HCT116 (cell line): ENCODE measurements at regions not wholly inside any gene's neighbourhood (a gene's known extent, or its start where the extent isn't known, plus 50 kb on each side); places are given as distances from the start of the nearest gene placed in this dataset.

Experiments
- ATAC-seq: fragments of 200-7000 bp; cut with Tn5 transposase; 2 replicates; pipeline ENCODE4 v1.9.1; 2020; ENCODE audit warnings: mild to moderate bottlenecking, moderate library complexity
- BruUV-seq: library from RNA; stranded (reverse); fragments of 400-500 nt; replicated peaks from 2 replicates; lab custom pipeline; 2021; lab: Mats Ljungman, UMichigan
- CTCF ChIA-PET: fragments of 300-600 bp; sonication (Branson Sonifier 250); formaldehyde crosslinking; loops from one replicate; lab custom pipeline; 2021; ENCODE audit warnings: antibody characterized with exemption; lab: Charles Lee
- POLR2A ChIA-PET: fragments of 300-600, 350-600 bp; sonication (Branson Sonifier 250); formaldehyde crosslinking; loops from one replicate; lab custom pipeline; 2021; ENCODE audit warnings: antibody characterized with exemption; lab: Charles Lee
- RAD21 ChIA-PET, 2 experiments: fragments of 300-600 bp; sonication (Branson Sonifier 250); formaldehyde crosslinking; loops; one replicate each; lab custom pipeline; 2023; ENCODE audit warnings: low total read pairs in 2 of 2; ENCODE audit not compliant: uncharacterized antibody in 2 of 2, unreplicated experiment in 2 of 2, low non-redundant PET in 1 of 2; lab: Charles Lee
- DNase-seq: peaks from one replicate; pipeline ENCODE4 v3.0.0-alpha.2; 2010; ENCODE audit warnings: low read depth, low spot score
- H2AFZ ChIP-seq: fragments of 200-600 bp; shearing (Covaris generic), sonication (generic); 2 replicates; pipeline ENCODE4 v1.6.1; 2017; ENCODE audit warnings: low read depth, mixed run types, mixed read lengths, antibody characterized with exemption, low read length; ENCODE audit not compliant: poor library complexity, severe bottlenecking
- H3K27ac ChIP-seq: 2 replicates; pipeline ENCODE4 v1.5.1; 2012; ENCODE audit warnings: low read depth, low read length
- H3K27me3 ChIP-seq: fragments of 200-600 bp; sonication (generic); 2 replicates; pipeline ENCODE4 v1.6.1; 2016; ENCODE audit warnings: mixed run types, low read length, mixed read lengths; ENCODE audit not compliant: insufficient read depth
- H3K36me3 ChIP-seq, 2 experiments: fragments of 200-500 bp in 1 of 2; fragments of 200-600 bp in 1 of 2; sonication (Bioruptor generic) in 1 of 2; sonication (generic) in 1 of 2; 2 replicates each; pipeline versions ENCODE4 v1.5.1 to v1.6.1; 2014 to 2016; ENCODE audit warnings: low read length in 2 of 2, inconsistent platforms in 1 of 2, mixed read lengths in 1 of 2, mixed run types in 1 of 2; ENCODE audit not compliant: insufficient read depth in 2 of 2, control insufficient read depth in 1 of 2
- H3K4me1 ChIP-seq, 2 experiments: fragments of 200-600 bp in 1 of 2; sonication (generic) in 1 of 2; 2 replicates each; pipeline versions ENCODE4 v1.5.1 to v1.6.1; 2012 to 2017; ENCODE audit warnings: low read length in 2 of 2, inconsistent platforms in 1 of 2, mild to moderate bottlenecking in 1 of 2, mixed read lengths in 1 of 2, mixed run types in 1 of 2, moderate library complexity in 1 of 2; ENCODE audit not compliant: insufficient read depth in 2 of 2, control insufficient read depth in 1 of 2
- H3K4me2 ChIP-seq: fragments of 200-600 bp; sonication (generic); 2 replicates; pipeline ENCODE4 v1.6.1; 2017; ENCODE audit warnings: mixed run types, low read length, mixed read lengths
- H3K4me3 ChIP-seq, 2 experiments: fragments of 200-600 bp in 1 of 2; sonication (generic) in 1 of 2; replicated peaks in 1 of 2; 2 replicates each; pipeline ENCODE4 v1.5.1; 2011 to 2016; ENCODE audit warnings: low read length in 2 of 2, control low read depth in 1 of 2, low read depth in 1 of 2, mild to moderate bottlenecking in 1 of 2, mixed read lengths in 1 of 2, mixed run types in 1 of 2
- H3K79me2 ChIP-seq: fragments of 200-600 bp; sonication (generic); 2 replicates; pipeline ENCODE4 v1.6.1; 2017; ENCODE audit warnings: mild to moderate bottlenecking, mixed run types, low read length, moderate library complexity, mixed read lengths; ENCODE audit not compliant: insufficient read depth
- H3K9ac ChIP-seq: fragments of 200-600 bp; sonication (generic); 2 replicates; pipeline ENCODE4 v1.6.1; 2016; ENCODE audit warnings: low read length, mixed read lengths
- H3K9me2 ChIP-seq: fragments of 200-600 bp; sonication (generic), shearing (Covaris generic); 2 replicates; pipeline ENCODE4 v1.6.1; 2017; ENCODE audit warnings: mixed run types, mild to moderate bottlenecking, moderate library complexity; ENCODE audit not compliant: insufficient read depth
- H3K9me3 ChIP-seq, 2 experiments: fragments of 200-500 bp in 1 of 2; fragments of 200-600 bp in 1 of 2; sonication (Bioruptor generic) in 1 of 2; sonication (generic) in 1 of 2; 2 replicates each; pipeline ENCODE4 v1.6.1; 2014 to 2017; ENCODE audit warnings: low read length in 2 of 2, mixed read lengths in 2 of 2, inconsistent platforms in 1 of 2, low read depth in 1 of 2, mild to moderate bottlenecking in 1 of 2, mixed run types in 1 of 2, moderate library complexity in 1 of 2; ENCODE audit not compliant: control insufficient read depth in 1 of 2, insufficient read depth in 1 of 2
- H4K20me1 ChIP-seq: fragments of 200-600 bp; sonication (generic), shearing (Covaris generic); 2 replicates; pipeline ENCODE4 v1.6.1; 2017; ENCODE audit warnings: mixed run types, mild to moderate bottlenecking, moderate library complexity; ENCODE audit not compliant: insufficient read depth
- CBX3 ChIP-seq: IDR thresholded peaks from 2 replicates; pipeline ENCODE4 v1.6.1; 2012; ENCODE audit warnings: low read depth
- EGR1 ChIP-seq: IDR thresholded peaks from 2 replicates; pipeline ENCODE4 v1.6.1; 2012; ENCODE audit warnings: low read depth
- ELF1 ChIP-seq: IDR thresholded peaks from 2 replicates; pipeline ENCODE4 v1.6.1; 2012; ENCODE audit warnings: low read depth, borderline replicate concordance
- EZH2 ChIP-seq: fragments of 200-600 bp; sonication (generic); IDR thresholded peaks from 2 replicates; pipeline ENCODE4 v1.6.1; 2017; ENCODE audit warnings: antibody characterized with exemption, mixed run types
- FOSL1 ChIP-seq: IDR thresholded peaks from 2 replicates; pipeline ENCODE4 v1.6.1; 2012; ENCODE audit warnings: low read depth
- POLR2A ChIP-seq: IDR thresholded peaks from 2 replicates; pipeline ENCODE4 v1.7.0; 2011; ENCODE audit warnings: borderline replicate concordance; ENCODE audit not compliant: insufficient read depth, insufficient read length; ENCODE audit errors: extremely low read depth
- POLR2AphosphoS5 ChIP-seq: IDR thresholded peaks from 2 replicates; pipeline ENCODE4 v1.6.1; 2011; ENCODE audit warnings: mild to moderate bottlenecking, low read depth, low read length, moderate library complexity
- REST ChIP-seq: IDR thresholded peaks from 2 replicates; pipeline ENCODE4 v1.6.1; 2012; ENCODE audit warnings: low read depth
- SIN3A ChIP-seq: IDR thresholded peaks from 2 replicates; pipeline ENCODE4 v1.6.1; 2012; ENCODE audit warnings: low read depth
- SRF ChIP-seq: IDR thresholded peaks from 2 replicates; pipeline ENCODE4 v1.6.1; 2012; ENCODE audit warnings: low read depth
- YY1 ChIP-seq: IDR thresholded peaks from 2 replicates; pipeline ENCODE4 v1.6.1; 2011; ENCODE audit warnings: low read length, low read depth, moderate library complexity, mild to moderate bottlenecking; ENCODE audit not compliant: insufficient replicate concordance; ENCODE audit errors: extremely low read depth
- ZFX ChIP-seq: fragments of 450-650 bp; IDR thresholded peaks from 2 replicates; pipeline ENCODE4 v1.6.1; 2017
- ZNF274 ChIP-seq: fragments of 200-500 bp; sonication (Bioruptor generic); IDR thresholded peaks from 2 replicates; pipeline ENCODE4 v1.6.1; 2014; ENCODE audit warnings: mild to moderate bottlenecking, low read depth, low read length, inconsistent platforms
- intact Hi-C: fragments of 100-400 bp; cut with micrococcal nuclease; formaldehyde crosslinking; loops from 2 replicates; pipeline ENCODE4 v1.10.0; 2022
- TF ChIP-seq, protein P1 (sequence below): IDR thresholded peaks from 2 replicates; pipeline ENCODE4 v1.6.1; 2011; ENCODE audit warnings: mild to moderate bottlenecking, low read length, moderate library complexity; ENCODE audit not compliant: insufficient replicate concordance; ENCODE audit errors: extremely low read depth

- ChIA-PET POLR2A (no interaction called here), RAD21 (no interaction called here), CTCF (no interaction called here)
- H3K9me2 ChIP-seq, result no peaks in the 10 kb centered on the region
- no peak overlapping the region for H2AFZ ChIP-seq
- peaks cover 11 to 13% of the 10 kb centered on the region in 2 experiments; a peak in 2 of 4 replicates for H3K9me3 ChIP-seq
- no peak for DNase-seq
- H3K27me3 ChIP-seq, result no peaks in the 10 kb centered on the region
- H3K27ac ChIP-seq, result no peak overlapping the region
- TF ChIP-seq EGR1, result no peak
- TF ChIP-seq POLR2AphosphoS5, result no peak
- BruUV-seq, result no TSS peak
- H4K20me1 ChIP-seq, result no peaks in the 10 kb centered on the region
- H3K4me2 ChIP-seq, result no peak overlapping the region
- H3K4me1 ChIP-seq, result no peaks in the 10 kb centered on the region
- no peak overlapping the region for H3K4me3 ChIP-seq
- no peaks in the 10 kb centered on the region for H3K36me3 ChIP-seq
- H3K9ac ChIP-seq, result no peak overlapping the region
- intact Hi-C loops, result no loop called here
- no peaks in the 10 kb centered on the region for H3K79me2 ChIP-seq
- no peak for ATAC-seq
These were observed 186.7 kb upstream of the ADARB2 start for GRCh38 chr10:1923998-1924397.

DNA sequence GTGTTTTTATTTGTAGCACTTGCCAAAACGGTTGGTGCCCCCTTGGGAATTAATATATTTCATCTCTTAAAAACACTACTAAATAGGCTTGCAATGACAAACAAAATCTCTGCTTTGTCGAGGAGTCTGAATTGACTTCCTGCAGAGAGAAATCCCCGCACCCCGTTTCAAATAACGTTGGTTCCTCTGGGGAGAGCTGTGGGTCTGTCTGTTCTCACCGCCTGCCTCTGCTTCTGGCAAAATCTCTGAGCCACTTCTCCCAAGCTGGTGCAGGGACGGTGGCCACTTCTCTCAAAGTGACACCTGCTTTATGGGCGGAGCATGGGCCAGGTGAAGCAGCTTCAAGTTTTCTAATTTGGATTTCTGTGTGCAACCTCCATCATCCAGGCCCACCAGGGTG is 186.3 kb upstream of the ADARB2 start:
- POLR2A ChIA-PET, result no interaction called here
- H3K79me2 ChIP-seq, result no peaks in the 10 kb centered on the region
- H3K4me2 ChIP-seq, result no peak overlapping the region
- intact Hi-C loops, result no loop called here
- RAD21 ChIA-PET, result no interaction called here
- no peak overlapping the region for H3K4me3 ChIP-seq
- CTCF ChIA-PET, result no interaction called here
- H3K9ac ChIP-seq, result no peak overlapping the region
- H3K36me3 ChIP-seq, result no peaks in the 10 kb centered on the region
- ATAC-seq, result no peak
- H3K9me2 ChIP-seq, result no peaks in the 10 kb centered on the region
- no peak overlapping the region for H2AFZ ChIP-seq
- DNase-seq, result no peak
- H3K27ac ChIP-seq, result no peak overlapping the region
- H4K20me1 ChIP-seq, result no peaks in the 10 kb centered on the region
- no peaks in the 10 kb centered on the region for H3K27me3 ChIP-seq
- BruUV-seq, result no TSS peak
- no peak for TF ChIP-seq SIN3A
- TF ChIP-seq REST, result no peak
- TF ChIP-seq EZH2, result no peak
- TF ChIP-seq YY1, result no peak
- TF ChIP-seq ZFX, result no peak
- no peak for TF ChIP-seq CBX3
- no peak for TF ChIP-seq POLR2A
- TF ChIP-seq ELF1, result no peak
- TF ChIP-seq, protein P1, sequence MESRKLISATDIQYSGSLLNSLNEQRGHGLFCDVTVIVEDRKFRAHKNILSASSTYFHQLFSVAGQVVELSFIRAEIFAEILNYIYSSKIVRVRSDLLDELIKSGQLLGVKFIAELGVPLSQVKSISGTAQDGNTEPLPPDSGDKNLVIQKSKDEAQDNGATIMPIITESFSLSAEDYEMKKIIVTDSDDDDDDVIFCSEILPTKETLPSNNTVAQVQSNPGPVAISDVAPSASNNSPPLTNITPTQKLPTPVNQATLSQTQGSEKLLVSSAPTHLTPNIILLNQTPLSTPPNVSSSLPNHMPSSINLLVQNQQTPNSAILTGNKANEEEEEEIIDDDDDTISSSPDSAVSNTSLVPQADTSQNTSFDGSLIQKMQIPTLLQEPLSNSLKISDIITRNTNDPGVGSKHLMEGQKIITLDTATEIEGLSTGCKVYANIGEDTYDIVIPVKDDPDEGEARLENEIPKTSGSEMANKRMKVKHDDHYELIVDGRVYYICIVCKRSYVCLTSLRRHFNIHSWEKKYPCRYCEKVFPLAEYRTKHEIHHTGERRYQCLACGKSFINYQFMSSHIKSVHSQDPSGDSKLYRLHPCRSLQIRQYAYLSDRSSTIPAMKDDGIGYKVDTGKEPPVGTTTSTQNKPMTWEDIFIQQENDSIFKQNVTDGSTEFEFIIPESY, result no peak
- TF ChIP-seq ZNF274, result no peak
- no peak for TF ChIP-seq FOSL1
- TF ChIP-seq SRF, result no peak
- no peaks in the 10 kb centered on the region for H3K4me1 ChIP-seq
- H3K9me3 ChIP-seq, result peaks cover 9 to 10% of the 10 kb centered on the region in 2 experiments; a peak in 2 of 4 replicates
